Neutrophil (primary cell): ENCODE measurements at regions not wholly inside any gene's neighbourhood (a gene's known extent, or its start where the extent isn't known, plus 50 kb on each side); places are given as distances from the start of the nearest gene placed in this dataset.

Source experiments
- H3K27ac ChIP-seq: fragments of 200-600 bp; sonication (generic); 2 replicates; pipeline ENCODE4 v1.5.1; 2016; ENCODE audit warnings: mild to moderate bottlenecking, moderate library complexity
- H3K27me3 ChIP-seq: fragments of 200-600 bp; sonication (generic); 2 replicates; pipeline ENCODE4 v1.6.0; 2016; ENCODE audit warnings: mild to moderate bottlenecking
- H3K36me3 ChIP-seq: fragments of 200-600 bp; sonication (generic); 2 replicates; pipeline ENCODE4 v1.5.1; 2017
- H3K4me1 ChIP-seq, 2 experiments: fragments of 200-600 bp in 1 of 2; sonication (generic) in 1 of 2; 1 replicate in 1 of 2; 2 replicates in 1 of 2; pipeline versions ENCODE4 v1.5.1 to v1.6.1; 2013 to 2016; ENCODE audit warnings: low read depth in 1 of 2, low read length in 1 of 2, mild to moderate bottlenecking in 1 of 2, moderate library complexity in 1 of 2; ENCODE audit not compliant: control insufficient read depth in 1 of 2, insufficient read depth in 1 of 2
- H3K4me3 ChIP-seq, 2 experiments: fragments of 200-600 bp in 1 of 2; sonication (generic) in 1 of 2; 1 replicate in 1 of 2; 2 replicates in 1 of 2; pipeline ENCODE4 v1.5.1; 2013 to 2016; ENCODE audit warnings: low read depth in 1 of 2, low read length in 1 of 2, mild to moderate bottlenecking in 1 of 2, moderate library complexity in 1 of 2
- H3K9me3 ChIP-seq: fragments of 200-600 bp; sonication (generic); 2 replicates; pipeline ENCODE4 v1.5.1; 2016
- TF ChIP-seq, protein P1 (sequence below): fragments of 200-600 bp; sonication (generic); IDR thresholded peaks from 2 replicates; pipeline ENCODE4 v1.5.1; 2016; ENCODE audit warnings: antibody characterized with exemption

DNA sequence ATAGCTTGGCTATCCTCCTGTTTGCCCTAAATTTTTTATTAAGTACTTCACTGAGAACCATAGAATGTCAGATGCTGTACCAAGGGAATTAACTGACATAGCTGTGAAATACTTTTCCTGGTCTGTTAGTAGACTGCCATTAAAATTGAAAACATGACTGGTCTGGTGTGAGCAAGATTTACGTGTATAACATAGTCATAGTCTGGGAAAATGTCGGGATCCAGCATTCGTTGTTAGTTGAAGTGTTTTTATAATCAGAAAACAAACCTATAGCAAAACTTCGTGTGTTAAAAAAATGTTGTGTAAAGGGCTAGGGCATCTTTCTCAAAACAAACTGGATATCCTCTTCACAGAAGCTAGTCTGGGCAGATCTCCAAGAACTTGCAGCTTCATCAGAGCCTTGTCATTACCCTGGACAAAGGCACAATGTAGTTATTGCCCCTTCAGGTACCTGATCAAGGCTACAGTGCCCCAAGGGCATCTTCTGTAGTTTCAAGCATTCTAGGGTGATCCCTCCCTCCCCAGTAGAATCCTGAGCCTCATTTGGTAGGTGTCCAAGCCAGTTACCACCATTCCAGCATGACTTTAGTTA lies 454.2 kb upstream of the SGCD start:
- TF ChIP-seq, protein P1, sequence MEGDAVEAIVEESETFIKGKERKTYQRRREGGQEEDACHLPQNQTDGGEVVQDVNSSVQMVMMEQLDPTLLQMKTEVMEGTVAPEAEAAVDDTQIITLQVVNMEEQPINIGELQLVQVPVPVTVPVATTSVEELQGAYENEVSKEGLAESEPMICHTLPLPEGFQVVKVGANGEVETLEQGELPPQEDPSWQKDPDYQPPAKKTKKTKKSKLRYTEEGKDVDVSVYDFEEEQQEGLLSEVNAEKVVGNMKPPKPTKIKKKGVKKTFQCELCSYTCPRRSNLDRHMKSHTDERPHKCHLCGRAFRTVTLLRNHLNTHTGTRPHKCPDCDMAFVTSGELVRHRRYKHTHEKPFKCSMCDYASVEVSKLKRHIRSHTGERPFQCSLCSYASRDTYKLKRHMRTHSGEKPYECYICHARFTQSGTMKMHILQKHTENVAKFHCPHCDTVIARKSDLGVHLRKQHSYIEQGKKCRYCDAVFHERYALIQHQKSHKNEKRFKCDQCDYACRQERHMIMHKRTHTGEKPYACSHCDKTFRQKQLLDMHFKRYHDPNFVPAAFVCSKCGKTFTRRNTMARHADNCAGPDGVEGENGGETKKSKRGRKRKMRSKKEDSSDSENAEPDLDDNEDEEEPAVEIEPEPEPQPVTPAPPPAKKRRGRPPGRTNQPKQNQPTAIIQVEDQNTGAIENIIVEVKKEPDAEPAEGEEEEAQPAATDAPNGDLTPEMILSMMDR = no peak
- Histone ChIP-seq H3K4me1 (no peaks in the 10 kb centered on the region), H3K27ac (no peak overlapping the region), H3K36me3 (no peaks in the 10 kb centered on the region), H3K27me3 (no peaks in the 10 kb centered on the region), H3K9me3 (no peaks in the 10 kb centered on the region), H3K4me3 (no peak overlapping the region)

DNA sequence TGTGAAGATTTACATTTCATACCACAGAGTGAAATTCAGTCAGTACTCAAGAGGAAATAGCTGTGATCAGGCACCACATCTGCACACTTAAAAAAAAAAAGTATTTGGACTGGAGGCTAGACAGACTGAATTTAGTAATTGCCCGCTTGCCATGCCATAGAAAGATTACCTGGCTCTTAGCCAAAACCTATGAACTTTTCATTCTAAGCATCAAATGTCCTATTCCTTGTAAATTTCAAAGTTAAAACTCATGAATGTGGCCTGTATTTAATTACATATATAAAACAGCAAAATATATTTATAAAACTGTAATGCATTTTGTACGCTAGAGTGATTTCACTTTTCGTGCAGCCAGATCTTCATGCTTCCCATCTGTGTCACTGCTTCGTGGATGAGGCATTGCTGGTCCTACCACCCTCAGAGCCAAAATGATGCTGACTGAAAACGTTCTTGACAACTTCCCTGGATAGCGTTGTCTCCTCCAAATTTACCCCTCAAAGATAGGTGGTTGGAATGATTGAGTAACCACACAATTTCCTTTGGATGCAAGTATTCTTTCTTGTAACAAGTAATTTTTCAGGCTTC lies 447.9 kb upstream of the SGCD start:
- TF ChIP-seq, protein P1 = no peak

DNA sequence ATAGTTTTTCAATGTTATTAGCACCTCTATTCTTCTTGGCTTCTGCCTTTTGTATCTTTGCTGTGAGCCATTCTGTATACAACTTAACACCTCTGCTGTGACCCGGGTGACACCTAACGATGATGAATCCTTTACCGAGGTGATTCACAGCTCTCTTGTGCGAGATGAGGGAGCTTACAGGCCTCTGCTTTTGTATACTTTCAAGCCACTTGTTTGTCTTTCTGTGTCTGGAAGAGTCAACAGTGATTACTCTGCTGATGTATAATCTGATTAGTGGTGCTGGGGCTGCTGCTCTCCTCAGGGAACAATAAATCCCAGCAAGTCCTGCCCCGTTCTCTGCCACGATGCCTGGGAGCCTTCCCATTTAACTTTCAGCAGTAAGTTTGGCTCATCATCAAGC lies 442.9 kb upstream of the SGCD start:
- Histone ChIP-seq H3K27ac (no peak overlapping the region), H3K4me3 (no peak overlapping the region)
- TF ChIP-seq, protein P1 = no peak

More for the DNA sequence above, 447.9 kb upstream of the SGCD start:
- H3K36me3 ChIP-seq = no peaks in the 10 kb centered on the region
- no peaks in the 10 kb centered on the region for H3K4me1 ChIP-seq
- H3K27me3 ChIP-seq = no peaks in the 10 kb centered on the region
- no peaks in the 10 kb centered on the region for H3K9me3 ChIP-seq
- H3K27ac ChIP-seq = no peak overlapping the region
- no peak overlapping the region for H3K4me3 ChIP-seq

DNA sequence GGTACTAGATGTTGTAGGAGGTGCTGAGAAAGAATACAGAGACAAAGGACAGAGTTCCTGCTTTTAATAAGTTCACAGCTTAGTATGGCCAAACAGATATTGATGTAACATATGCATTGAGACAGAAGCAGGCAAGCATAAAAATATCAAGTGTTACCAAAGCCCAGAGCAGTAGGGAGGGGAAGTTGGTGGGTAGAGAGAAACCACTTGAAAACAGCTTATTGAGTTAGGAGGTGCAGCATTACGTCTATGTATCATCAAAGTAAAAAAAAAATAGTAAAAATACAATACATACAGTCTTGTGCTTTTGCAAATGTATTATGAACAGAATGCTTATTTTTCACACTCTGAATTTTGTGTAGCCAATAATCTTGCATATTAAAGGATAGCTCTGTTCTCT lies 441.8 kb upstream of the SGCD start:
- Histone ChIP-seq H3K9me3 (no peaks in the 10 kb centered on the region), H3K4me3 (no peak overlapping the region), H3K36me3 (no peaks in the 10 kb centered on the region), H3K4me1 (no peaks in the 10 kb centered on the region), H3K27ac (no peak overlapping the region), H3K27me3 (no peaks in the 10 kb centered on the region)
- TF ChIP-seq, protein P1 = no peak

More for the DNA sequence above, 442.9 kb upstream of the SGCD start:
- Histone ChIP-seq H3K27me3 (no peaks in the 10 kb centered on the region), H3K36me3 (no peaks in the 10 kb centered on the region), H3K4me1 (no peaks in the 10 kb centered on the region), H3K9me3 (no peaks in the 10 kb centered on the region)

DNA sequence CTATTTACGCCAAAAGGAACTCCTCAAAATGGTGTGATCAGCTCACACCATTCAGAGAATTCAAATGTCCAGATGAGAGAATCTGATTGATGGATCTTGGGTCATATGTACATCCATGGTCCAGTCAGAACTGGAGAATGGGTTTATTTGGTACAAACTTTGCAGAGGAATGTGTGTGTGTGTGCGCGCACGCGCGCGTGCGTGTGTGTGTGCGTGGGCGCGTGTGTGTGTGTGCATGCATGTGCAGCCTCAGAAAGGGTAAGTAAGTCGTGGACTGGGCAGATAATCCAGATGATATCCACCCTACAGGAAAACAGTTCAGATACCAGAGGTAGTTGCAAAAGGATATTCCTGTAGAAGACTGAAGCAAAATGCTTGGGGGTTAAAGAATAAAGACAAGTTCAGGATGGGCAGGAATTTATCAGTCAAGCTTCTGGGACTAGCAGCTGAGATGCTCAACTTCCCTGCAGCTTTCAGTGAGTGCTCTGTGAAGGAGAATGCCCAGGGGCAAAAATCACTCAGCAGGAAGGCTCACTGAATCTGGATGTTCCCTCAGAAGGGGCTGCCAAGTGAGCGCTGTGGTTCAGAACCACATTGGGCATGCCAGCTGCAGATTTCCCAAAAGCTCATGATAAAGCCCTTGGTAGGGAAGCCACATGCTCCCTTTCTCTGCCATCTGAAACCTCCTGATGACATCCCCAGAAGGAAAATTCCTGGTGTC lies 440.5 kb upstream of the SGCD start:
- Histone ChIP-seq H3K36me3 (no peaks in the 10 kb centered on the region), H3K27ac (no peak overlapping the region), H3K4me1 (no peaks in the 10 kb centered on the region), H3K4me3 (no peak overlapping the region), H3K9me3 (no peaks in the 10 kb centered on the region), H3K27me3 (no peaks in the 10 kb centered on the region)
- TF ChIP-seq, protein P1 = no peak
